GM21423 (cell line): ENCODE measurements at regions not wholly inside any gene's neighbourhood (a gene's known extent, or its start where the extent isn't known, plus 50 kb on each side); places are given as distances from the start of the nearest gene placed in this dataset.

ENCODE experiments used
- ATAC-seq: cut with Tn5 transposase; IDR thresholded peaks from one replicate; pipeline ENCODE4 v1.9.1; 2021; ENCODE audit warnings: mild to moderate bottlenecking, moderate library complexity; ENCODE audit not compliant: unreplicated experiment

GRCh38 chr11:127471662-127472061, 471.1 kb upstream of the KIRREL3 start:
- ATAC-seq: no peak

GRCh38 chr11:127470306-127470884, 469.8 kb upstream of the KIRREL3 start:
- peak; percentile 82 for ATAC-seq

GRCh38 chr11:127464325-127464724, 463.8 kb upstream of the KIRREL3 start:
- no peak for ATAC-seq

GRCh38 chr11:127462065-127462344, 461.4 kb upstream of the KIRREL3 start:
- no peak for ATAC-seq

GRCh38 chr11:127461241-127462064, 460.9 kb upstream of the KIRREL3 start:
- no peak for ATAC-seq

- ATAC-seq: no peak
These were observed 458.0 kb upstream of the KIRREL3 start for GRCh38 chr11:127458561-127458960.

GRCh38 chr11:127454856-127455255, 454.3 kb upstream of the KIRREL3 start:
- ATAC-seq: no peak

- no peak for ATAC-seq
These were observed 452.0 kb upstream of the KIRREL3 start for GRCh38 chr11:127452533-127452932.

GRCh38 chr11:127451861-127452260, 451.3 kb upstream of the KIRREL3 start:
- no peak for ATAC-seq

- ATAC-seq: no peak
These were observed 447.5 kb upstream of the KIRREL3 start for GRCh38 chr11:127448101-127448500.

- ATAC-seq: no peak
These were observed 444.9 kb upstream of the KIRREL3 start for GRCh38 chr11:127445476-127445875.

- ATAC-seq: no peak
These were observed 442.7 kb upstream of the KIRREL3 start for GRCh38 chr11:127443297-127443696.

GRCh38 chr11:127440616-127441015, 440.0 kb upstream of the KIRREL3 start:
- no peak for ATAC-seq

- no peak for ATAC-seq
These were observed 424.7 kb upstream of the KIRREL3 start for GRCh38 chr11:127425281-127425680.

- no peak for ATAC-seq
These were observed 424.1 kb upstream of the KIRREL3 start for GRCh38 chr11:127424661-127425060.

GRCh38 chr11:127420139-127420538, 419.6 kb upstream of the KIRREL3 start:
- no peak for ATAC-seq

- no peak for ATAC-seq
These were observed 412.3 kb upstream of the KIRREL3 start for GRCh38 chr11:127412722-127413380.

GRCh38 chr11:127412234-127412633, 411.7 kb upstream of the KIRREL3 start:
- no peak for ATAC-seq

- no peak for ATAC-seq
These were observed 410.7 kb upstream of the KIRREL3 start for GRCh38 chr11:127411283-127411682.

GRCh38 chr11:127395034-127395433, 394.5 kb upstream of the KIRREL3 start:
- ATAC-seq: no peak

GRCh38 chr11:127393460-127393997, 393.0 kb upstream of the KIRREL3 start:
- ATAC-seq: no peak

- ATAC-seq: no peak
These were observed 392.0 kb upstream of the KIRREL3 start for GRCh38 chr11:127392575-127392974.
